SK-N-SH (cell line): ENCODE measurements at regions not wholly inside any gene's neighbourhood (a gene's known extent, or its start where the extent isn't known, plus 50 kb on each side); places are given as distances from the start of the nearest gene placed in this dataset.

Source experiments
- CTCF ChIA-PET: fragments of 300-600, 350-600 bp; formaldehyde crosslinking; extraction: SDS; loops from one replicate; lab custom pipeline; 2021; lab: Yijun Ruan, JAX
- POLR2A ChIA-PET: fragments of 350-600 bp; sonication (Branson Sonifier 250); formaldehyde crosslinking; extraction: SDS; loops from one replicate; lab custom pipeline; 2020; ENCODE audit warnings: antibody characterized with exemption, inconsistent platforms; lab: Yijun Ruan, JAX
- DNase-seq: peaks from one replicate; pipeline ENCODE4 v3.0.0; 2012
- H2AFZ ChIP-seq: fragments of 200-600 bp; sonication (generic); 2 replicates; pipeline ENCODE4 v1.8.1; 2016; ENCODE audit warnings: antibody characterized with exemption, mild to moderate bottlenecking, low read depth
- H3F3A ChIP-seq: fragments of 200-600 bp; sonication (generic); replicated peaks from 2 replicates; pipeline ENCODE3; 2016; ENCODE audit warnings: antibody characterized with exemption, mild to moderate bottlenecking; ENCODE audit not compliant: insufficient read depth
- H3K27ac ChIP-seq, 2 experiments: fragments of 200-500 bp in 1 of 2; fragments of 200-600 bp in 1 of 2; sonication (Bioruptor generic) in 1 of 2; sonication (generic), shearing (Covaris generic) in 1 of 2; 2 replicates each; pipeline versions ENCODE4 v1.5.1 to v1.6.1; 2014 to 2016; ENCODE audit warnings: low read depth in 2 of 2, inconsistent platforms in 1 of 2, low read length in 1 of 2, mild to moderate bottlenecking in 1 of 2, mixed read lengths in 1 of 2
- H3K27me3 ChIP-seq: fragments of 200-600 bp; sonication (generic), shearing (Covaris generic); 2 replicates; pipeline ENCODE4 v1.6.1; 2016; ENCODE audit warnings: mixed run types; ENCODE audit not compliant: insufficient read depth
- H3K36me3 ChIP-seq, 2 experiments: fragments of 200-500 bp in 1 of 2; fragments of 200-600 bp in 1 of 2; sonication (Bioruptor generic) in 1 of 2; sonication (generic) in 1 of 2; replicated peaks in 1 of 2; 2 replicates each; pipeline versions ENCODE3 to v1.5.1; 2014 to 2016; ENCODE audit warnings: low read length in 1 of 2, mild to moderate bottlenecking in 1 of 2; ENCODE audit not compliant: insufficient read depth in 2 of 2, control insufficient read depth in 1 of 2
- H3K4me1 ChIP-seq, 2 experiments: fragments of 200-500 bp in 1 of 2; fragments of 200-600 bp in 1 of 2; sonication (Bioruptor generic) in 1 of 2; sonication (generic), shearing (Covaris generic) in 1 of 2; 2 replicates each; pipeline versions ENCODE4 v1.5.1 to v1.6.1; 2014 to 2016; ENCODE audit warnings: low read depth in 1 of 2, low read length in 1 of 2, mixed run types in 1 of 2; ENCODE audit not compliant: insufficient read depth in 2 of 2, control insufficient read depth in 1 of 2
- H3K4me2 ChIP-seq: fragments of 200-600 bp; sonication (generic), shearing (Covaris generic); 2 replicates; pipeline ENCODE4 v1.6.1; 2017; ENCODE audit warnings: mixed run types
- H3K4me3 ChIP-seq, 2 experiments: fragments of 200-500 bp in 1 of 2; fragments of 200-600 bp in 1 of 2; sonication (Bioruptor generic) in 1 of 2; sonication (generic), shearing (Covaris generic) in 1 of 2; 2 replicates each; pipeline versions ENCODE4 v1.5.1 to v1.8.1; 2014 to 2016; ENCODE audit warnings: low read depth in 2 of 2, inconsistent platforms in 1 of 2, low read length in 1 of 2, mild to moderate bottlenecking in 1 of 2, mixed read lengths in 1 of 2, moderate library complexity in 1 of 2
- H3K79me2 ChIP-seq: fragments of 200-600 bp; sonication (generic); 2 replicates; pipeline ENCODE4 v1.8.1; 2017; ENCODE audit warnings: mild to moderate bottlenecking; ENCODE audit not compliant: insufficient read depth
- H3K9ac ChIP-seq: fragments of 200-600 bp; sonication (generic); 2 replicates; pipeline ENCODE4 v1.6.1; 2017; ENCODE audit warnings: mixed run types
- H3K9me2 ChIP-seq: fragments of 200-600 bp; sonication (generic); 2 replicates; pipeline ENCODE4 v1.6.1; 2017; ENCODE audit warnings: mixed run types
- H3K9me3 ChIP-seq: fragments of 200-600 bp; sonication (generic); 2 replicates; pipeline ENCODE4 v1.6.1; 2017; ENCODE audit warnings: mixed run types, mild to moderate bottlenecking, moderate library complexity
- H4K20me1 ChIP-seq: fragments of 200-600 bp; sonication (generic); 2 replicates; pipeline ENCODE4 v1.6.1; 2017; ENCODE audit warnings: mild to moderate bottlenecking, mixed run types; ENCODE audit not compliant: insufficient read depth
- CHD2 ChIP-seq: fragments of 150-350 bp; IDR thresholded peaks from 2 replicates; pipeline ENCODE4 v1.6.1; 2018; ENCODE audit warnings: low read length; ENCODE audit not compliant: partially characterized antibody
- ELF1 ChIP-seq: IDR thresholded peaks from 2 replicates; pipeline ENCODE4 v1.4.0; 2012
- EP300 ChIP-seq, 2 experiments: IDR thresholded peaks; 2 replicates each; pipeline versions ENCODE4 v1.4.0 to v1.6.1; 2012; ENCODE audit warnings: borderline replicate concordance in 1 of 2, low read depth in 1 of 2, low read length in 1 of 2
- FOSL2 ChIP-seq: IDR thresholded peaks from 2 replicates; pipeline ENCODE4 v1.4.0; 2012; ENCODE audit warnings: low read depth, mild to moderate bottlenecking, moderate library complexity, borderline replicate concordance
- FOXM1 ChIP-seq: IDR thresholded peaks from 2 replicates; pipeline ENCODE4 v1.4.0; 2012; ENCODE audit warnings: low read depth, mild to moderate bottlenecking
- JUND ChIP-seq: IDR thresholded peaks from 2 replicates; pipeline ENCODE4 v1.4.0; 2012
- MEF2A ChIP-seq: IDR thresholded peaks from 2 replicates; pipeline ENCODE4 v1.4.0; 2012; ENCODE audit warnings: low read depth, borderline replicate concordance
- MXI1 ChIP-seq: IDR thresholded peaks from 2 replicates; pipeline ENCODE4 v1.6.1; 2012; ENCODE audit warnings: mild to moderate bottlenecking, low read depth, low read length, improper control_type of control experiment
- NFIC ChIP-seq: IDR thresholded peaks from 2 replicates; pipeline ENCODE4 v1.4.0; 2012; ENCODE audit warnings: borderline replicate concordance
- NRF1 ChIP-seq: IDR thresholded peaks from 2 replicates; pipeline ENCODE4 v1.6.1; 2012; ENCODE audit warnings: low read depth, mild to moderate bottlenecking, low read length
- RAD21 ChIP-seq: IDR thresholded peaks from 2 replicates; pipeline ENCODE4 v1.6.1; 2012; ENCODE audit warnings: mild to moderate bottlenecking, low read length
- RFX5 ChIP-seq: IDR thresholded peaks from 2 replicates; pipeline ENCODE4 v1.6.1; 2012; ENCODE audit warnings: mild to moderate bottlenecking, improper control_type of control experiment, low read length
- SIN3A ChIP-seq: IDR thresholded peaks from 2 replicates; pipeline ENCODE4 v1.6.1; 2012; ENCODE audit warnings: low read depth, mild to moderate bottlenecking, low read length, moderate library complexity, borderline replicate concordance
- SMC3 ChIP-seq: IDR thresholded peaks from 2 replicates; pipeline ENCODE4 v1.6.1; 2012; ENCODE audit warnings: low read depth, low read length, improper control_type of control experiment
- TEAD4 ChIP-seq: IDR thresholded peaks from 2 replicates; pipeline ENCODE4 v1.4.0; 2012; ENCODE audit warnings: mild to moderate bottlenecking, borderline replicate concordance; ENCODE audit not compliant: insufficient read depth
- TF ChIP-seq, protein P1 (sequence below): IDR thresholded peaks from 2 replicates; pipeline ENCODE4 v1.6.1; 2012; ENCODE audit warnings: mild to moderate bottlenecking, low read depth, low read length, moderate library complexity
- TF ChIP-seq, protein P2 (sequence below): IDR thresholded peaks from 2 replicates; pipeline ENCODE4 v1.4.0; 2012; ENCODE audit warnings: low read depth, borderline replicate concordance
- TF ChIP-seq, protein P3 (sequence below): fragments of 150-350 bp; IDR thresholded peaks from 2 replicates; pipeline ENCODE4 v1.6.1; 2016; ENCODE audit warnings: mild to moderate bottlenecking, low read depth, low read length

DNA sequence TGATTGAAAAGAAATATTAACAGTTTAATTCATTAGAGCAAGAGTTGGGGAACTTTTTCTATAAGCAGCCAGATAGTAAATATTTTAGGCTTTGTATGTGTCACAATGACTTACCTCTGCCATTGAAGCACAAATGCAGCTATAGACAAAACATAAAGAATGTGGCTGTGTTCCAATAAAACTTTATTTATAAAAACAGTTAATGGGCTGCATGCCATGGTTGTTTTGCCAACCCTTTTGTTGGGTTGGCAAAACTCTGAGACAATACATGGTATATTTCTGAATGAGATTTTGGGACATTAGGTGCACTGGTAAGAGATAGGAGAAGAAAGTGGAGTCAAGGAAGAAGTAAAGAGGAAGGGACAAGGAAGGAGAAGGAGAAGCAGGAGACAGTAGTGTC, 61.8 kb upstream of the CERS6 start:
- no peaks in the 10 kb centered on the region; a peak in 1 of 4 replicates for H3K4me1 ChIP-seq
- no peaks in the 10 kb centered on the region for H3K27me3 ChIP-seq
- H3K9me3 ChIP-seq = no peaks in the 10 kb centered on the region
- no peaks in the 10 kb centered on the region for H3K79me2 ChIP-seq
- H2AFZ ChIP-seq = no peak overlapping the region
- H3K9ac ChIP-seq = no peak overlapping the region
- H3K4me3 ChIP-seq = no peak overlapping the region
- DNase-seq = no peak
- H3K4me2 ChIP-seq = no peak overlapping the region
- no peak overlapping the region for H3K27ac ChIP-seq
- H4K20me1 ChIP-seq = no peaks in the 10 kb centered on the region
- H3F3A ChIP-seq = no peaks in the 10 kb centered on the region
- CTCF ChIA-PET = no interaction called here
- TF ChIP-seq MXI1 (no peak), MEF2A (no peak), EP300 (IDR thresholded peaks at IDR 0.05; ENCODE audit: borderline replicate concordance in 1 of 2, low read depth in 1 of 2, low read length in 1 of 2) (no peak), NRF1 (no peak), FOXM1 (no peak), ELF1 (no peak), SMC3 (no peak), RFX5 (no peak), FOSL2 (no peak), TEAD4 (no peak), NFIC (no peak), CHD2 (no peak), SIN3A (no peak), RAD21 (no peak), JUND (no peak)
- TF ChIP-seq, protein P1, sequence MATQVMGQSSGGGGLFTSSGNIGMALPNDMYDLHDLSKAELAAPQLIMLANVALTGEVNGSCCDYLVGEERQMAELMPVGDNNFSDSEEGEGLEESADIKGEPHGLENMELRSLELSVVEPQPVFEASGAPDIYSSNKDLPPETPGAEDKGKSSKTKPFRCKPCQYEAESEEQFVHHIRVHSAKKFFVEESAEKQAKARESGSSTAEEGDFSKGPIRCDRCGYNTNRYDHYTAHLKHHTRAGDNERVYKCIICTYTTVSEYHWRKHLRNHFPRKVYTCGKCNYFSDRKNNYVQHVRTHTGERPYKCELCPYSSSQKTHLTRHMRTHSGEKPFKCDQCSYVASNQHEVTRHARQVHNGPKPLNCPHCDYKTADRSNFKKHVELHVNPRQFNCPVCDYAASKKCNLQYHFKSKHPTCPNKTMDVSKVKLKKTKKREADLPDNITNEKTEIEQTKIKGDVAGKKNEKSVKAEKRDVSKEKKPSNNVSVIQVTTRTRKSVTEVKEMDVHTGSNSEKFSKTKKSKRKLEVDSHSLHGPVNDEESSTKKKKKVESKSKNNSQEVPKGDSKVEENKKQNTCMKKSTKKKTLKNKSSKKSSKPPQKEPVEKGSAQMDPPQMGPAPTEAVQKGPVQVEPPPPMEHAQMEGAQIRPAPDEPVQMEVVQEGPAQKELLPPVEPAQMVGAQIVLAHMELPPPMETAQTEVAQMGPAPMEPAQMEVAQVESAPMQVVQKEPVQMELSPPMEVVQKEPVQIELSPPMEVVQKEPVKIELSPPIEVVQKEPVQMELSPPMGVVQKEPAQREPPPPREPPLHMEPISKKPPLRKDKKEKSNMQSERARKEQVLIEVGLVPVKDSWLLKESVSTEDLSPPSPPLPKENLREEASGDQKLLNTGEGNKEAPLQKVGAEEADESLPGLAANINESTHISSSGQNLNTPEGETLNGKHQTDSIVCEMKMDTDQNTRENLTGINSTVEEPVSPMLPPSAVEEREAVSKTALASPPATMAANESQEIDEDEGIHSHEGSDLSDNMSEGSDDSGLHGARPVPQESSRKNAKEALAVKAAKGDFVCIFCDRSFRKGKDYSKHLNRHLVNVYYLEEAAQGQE = no peak
- TF ChIP-seq, protein P2, sequence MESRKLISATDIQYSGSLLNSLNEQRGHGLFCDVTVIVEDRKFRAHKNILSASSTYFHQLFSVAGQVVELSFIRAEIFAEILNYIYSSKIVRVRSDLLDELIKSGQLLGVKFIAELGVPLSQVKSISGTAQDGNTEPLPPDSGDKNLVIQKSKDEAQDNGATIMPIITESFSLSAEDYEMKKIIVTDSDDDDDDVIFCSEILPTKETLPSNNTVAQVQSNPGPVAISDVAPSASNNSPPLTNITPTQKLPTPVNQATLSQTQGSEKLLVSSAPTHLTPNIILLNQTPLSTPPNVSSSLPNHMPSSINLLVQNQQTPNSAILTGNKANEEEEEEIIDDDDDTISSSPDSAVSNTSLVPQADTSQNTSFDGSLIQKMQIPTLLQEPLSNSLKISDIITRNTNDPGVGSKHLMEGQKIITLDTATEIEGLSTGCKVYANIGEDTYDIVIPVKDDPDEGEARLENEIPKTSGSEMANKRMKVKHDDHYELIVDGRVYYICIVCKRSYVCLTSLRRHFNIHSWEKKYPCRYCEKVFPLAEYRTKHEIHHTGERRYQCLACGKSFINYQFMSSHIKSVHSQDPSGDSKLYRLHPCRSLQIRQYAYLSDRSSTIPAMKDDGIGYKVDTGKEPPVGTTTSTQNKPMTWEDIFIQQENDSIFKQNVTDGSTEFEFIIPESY = no peak
- TF ChIP-seq, protein P3, sequence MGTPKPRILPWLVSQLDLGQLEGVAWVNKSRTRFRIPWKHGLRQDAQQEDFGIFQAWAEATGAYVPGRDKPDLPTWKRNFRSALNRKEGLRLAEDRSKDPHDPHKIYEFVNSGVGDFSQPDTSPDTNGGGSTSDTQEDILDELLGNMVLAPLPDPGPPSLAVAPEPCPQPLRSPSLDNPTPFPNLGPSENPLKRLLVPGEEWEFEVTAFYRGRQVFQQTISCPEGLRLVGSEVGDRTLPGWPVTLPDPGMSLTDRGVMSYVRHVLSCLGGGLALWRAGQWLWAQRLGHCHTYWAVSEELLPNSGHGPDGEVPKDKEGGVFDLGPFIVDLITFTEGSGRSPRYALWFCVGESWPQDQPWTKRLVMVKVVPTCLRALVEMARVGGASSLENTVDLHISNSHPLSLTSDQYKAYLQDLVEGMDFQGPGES = no peak
- no peaks in the 10 kb centered on the region for H3K9me2 ChIP-seq
- no peaks in the 10 kb centered on the region for H3K36me3 ChIP-seq
- POLR2A ChIA-PET = no interaction called here
